Fibroblast of the conjunctiva (primary cell): ENCODE measurements at regions not wholly inside any gene's neighbourhood (a gene's known extent, or its start where the extent isn't known, plus 50 kb on each side); places are given as distances from the start of the nearest gene placed in this dataset.
"Not testable (repeated sequence)": the region's sequence is repeated elsewhere in the genome, so short reads cannot be mapped to it uniquely, and the experiment has no call there.

Experiments used
- DNase-seq: peaks from one replicate; pipeline ENCODE4 v3.0.0-alpha.2; 2010; ENCODE audit warnings: low read depth

- no peak for DNase-seq
Observed at GRCh38 chr6:150299873-150300485, 68.8 kb upstream of the IYD start.

- peak; percentile 28 for DNase-seq
Observed at GRCh38 chr6:150301846-150302519, 66.8 kb upstream of the IYD start.

GRCh38 chr6:150302520-150303176 is 66.2 kb upstream of the IYD start:
- DNase-seq = no peak

- DNase-seq = no peak
Observed at GRCh38 chr6:150303256-150303655, 65.6 kb upstream of the IYD start.

- DNase-seq = no peak
Observed at GRCh38 chr6:150304429-150304828, 64.4 kb upstream of the IYD start.

GRCh38 chr6:150306290-150306689 is 62.5 kb upstream of the IYD start:
- DNase-seq = no peak

GRCh38 chr6:150307520-150307919 is 61.3 kb upstream of the IYD start:
- DNase-seq = no peak

GRCh38 chr6:150308812-150309645 is 59.8 kb upstream of the IYD start:
- no peak for DNase-seq

GRCh38 chr6:150310539-150310938 is 58.3 kb upstream of the IYD start:
- no peak for DNase-seq

GRCh38 chr6:150311149-150311944 is 57.5 kb upstream of the IYD start:
- not testable (repeated sequence) for DNase-seq

- no peak for DNase-seq
Observed at GRCh38 chr6:150312395-150312794, 56.4 kb upstream of the IYD start.

- DNase-seq = no peak
Observed at GRCh38 chr6:150312844-150313584, 55.8 kb upstream of the IYD start.

GRCh38 chr6:150313781-150314180 is 55.0 kb upstream of the IYD start:
- no peak for DNase-seq

- DNase-seq = no peak
Observed at GRCh38 chr6:150314230-150315188, 54.3 kb upstream of the IYD start.

- no peak for DNase-seq
Observed at GRCh38 chr6:150315626-150316025, 53.2 kb upstream of the IYD start.

GRCh38 chr6:150316936-150317335 is 51.9 kb upstream of the IYD start:
- DNase-seq = no peak
